Vagina (tissue), 2 donors: ENCODE measurements at regions not wholly inside any gene's neighbourhood (a gene's known extent, or its start where the extent isn't known, plus 50 kb on each side); places are given as distances from the start of the nearest gene placed in this dataset.

Experiments used
- DNase-seq, 2 donors: peaks; one replicate each; pipeline ENCODE4 v3.0.0-alpha.2; 2017; ENCODE audit errors: extremely low spot score in 2 of 2
- H3K27ac ChIP-seq: fragments of 200-600 bp; sonication (generic); one replicate; pipeline ENCODE4 v1.5.1; 2019
- H3K27me3 ChIP-seq: fragments of 200-600 bp; sonication (generic); one replicate; pipeline ENCODE4 v1.5.1; 2019
- H3K36me3 ChIP-seq, 2 donors: fragments of 200-600 bp; sonication (generic); one replicate each; pipeline ENCODE4 v1.5.1; 2017 to 2019
- H3K4me1 ChIP-seq: fragments of 200-600 bp; sonication (generic); one replicate; pipeline ENCODE4 v1.5.1; 2019
- H3K4me3 ChIP-seq, 2 donors: fragments of 200-600 bp; sonication (generic); 1 replicate in 1 of 2; 2 replicates in 1 of 2; pipeline ENCODE4 v1.5.1; 2016 to 2019
- H3K9me3 ChIP-seq: fragments of 200-600 bp; sonication (generic); one replicate; pipeline ENCODE4 v1.5.1; 2019
- CTCF ChIP-seq, 3 experiments: fragments of 450-650 bp in 2 of 3; fragments of 200-600 bp in 1 of 3; sonication (generic) in 1 of 3; IDR thresholded peaks; one replicate each; pipeline ENCODE4 v1.5.1; 2017 to 2019; ENCODE audit warnings: antibody characterized with exemption in 3 of 3, mild to moderate bottlenecking in 2 of 3, moderate library complexity in 2 of 3
- POLR2A ChIP-seq, 2 donors: fragments of 450-650 bp; IDR thresholded peaks; one replicate each; pipeline ENCODE4 v1.6.1; 2017; ENCODE audit warnings: antibody characterized with exemption in 2 of 2, mild to moderate bottlenecking in 2 of 2, moderate library complexity in 2 of 2
- POLR2AphosphoS5 ChIP-seq, 2 donors: sonication (generic); formaldehyde crosslinking; IDR thresholded peaks; one replicate each; pipeline ENCODE4 v1.9.0; 2017; ENCODE audit warnings: antibody characterized with exemption in 2 of 2, mild to moderate bottlenecking in 2 of 2, low read depth in 1 of 2; ENCODE audit not compliant: insufficient read depth in 1 of 2
- intact Hi-C: fragments of 100-400 bp; cut with DNase I; formaldehyde crosslinking; loops from one replicate; pipeline ENCODE4 v1.15.1; 2023

DNA sequence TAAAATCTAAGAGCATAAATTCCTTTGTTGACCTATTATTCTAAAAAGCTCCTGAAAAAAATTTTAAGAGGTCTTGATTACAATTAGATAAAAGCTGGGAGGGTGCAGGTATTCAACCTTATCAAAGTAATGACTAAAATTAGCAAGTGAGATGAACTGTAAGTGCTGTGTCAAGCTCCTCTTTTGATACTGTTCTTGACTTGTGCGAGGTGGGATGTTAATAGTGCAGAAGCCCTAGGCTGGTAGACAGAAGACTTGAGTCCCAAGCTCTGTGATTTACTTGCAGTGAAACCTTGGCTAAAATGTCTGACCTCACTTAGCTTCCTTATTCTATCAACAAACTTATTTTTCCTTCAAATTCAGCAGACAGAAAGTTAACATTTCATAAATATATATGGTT is 637.5 kb downstream of the DSC3 start:
- H3K4me3 ChIP-seq: no peak overlapping the region
- no peaks in the 10 kb centered on the region for H3K9me3 ChIP-seq
- no peaks in the 10 kb centered on the region for H3K27me3 ChIP-seq
- intact Hi-C loops: no loop called here
- H3K4me1 ChIP-seq: no peaks in the 10 kb centered on the region
- DNase-seq: no peak
- no peak for TF ChIP-seq POLR2A (IDR thresholded peaks at IDR 0.05)
- no peak for TF ChIP-seq POLR2AphosphoS5 (IDR thresholded peaks at IDR 0.05; ENCODE audit: insufficient read depth in 1 of 2, low read depth in 1 of 2)
- no peak for TF ChIP-seq CTCF (IDR thresholded peaks at IDR 0.05)
- H3K27ac ChIP-seq: no peak overlapping the region
- no peaks in the 10 kb centered on the region for H3K36me3 ChIP-seq

DNA sequence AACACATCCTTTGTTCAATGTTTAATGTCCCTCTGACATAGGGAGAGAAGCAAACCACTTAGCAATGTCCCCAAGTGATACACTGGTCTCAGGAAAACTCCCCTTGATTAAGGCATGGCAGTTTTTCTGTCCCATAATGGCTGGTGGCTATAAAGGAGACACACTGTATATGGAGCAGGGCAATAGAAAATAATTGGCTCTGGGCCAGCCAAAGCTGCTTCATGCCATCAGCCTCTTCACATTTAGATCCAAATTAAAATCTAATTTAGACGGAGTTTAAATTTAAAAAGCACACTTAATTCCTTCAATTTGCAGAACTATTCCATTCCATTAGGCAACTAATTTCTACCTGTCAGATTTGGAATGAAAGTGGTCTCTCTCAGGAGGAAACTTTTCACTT is 638.1 kb downstream of the DSC3 start:
- Histone ChIP-seq H3K27me3 (no peaks in the 10 kb centered on the region), H3K4me1 (no peaks in the 10 kb centered on the region), H3K27ac (no peak overlapping the region), H3K4me3 (no peak overlapping the region), H3K9me3 (no peaks in the 10 kb centered on the region), H3K36me3 (no peaks in the 10 kb centered on the region)
- intact Hi-C loops: no loop called here
- no peak for TF ChIP-seq CTCF (IDR thresholded peaks at IDR 0.05)
- TF ChIP-seq POLR2AphosphoS5 (IDR thresholded peaks at IDR 0.05; ENCODE audit: insufficient read depth in 1 of 2, low read depth in 1 of 2): no peak
- no peak for TF ChIP-seq POLR2A (IDR thresholded peaks at IDR 0.05)
- no peak for DNase-seq

DNA sequence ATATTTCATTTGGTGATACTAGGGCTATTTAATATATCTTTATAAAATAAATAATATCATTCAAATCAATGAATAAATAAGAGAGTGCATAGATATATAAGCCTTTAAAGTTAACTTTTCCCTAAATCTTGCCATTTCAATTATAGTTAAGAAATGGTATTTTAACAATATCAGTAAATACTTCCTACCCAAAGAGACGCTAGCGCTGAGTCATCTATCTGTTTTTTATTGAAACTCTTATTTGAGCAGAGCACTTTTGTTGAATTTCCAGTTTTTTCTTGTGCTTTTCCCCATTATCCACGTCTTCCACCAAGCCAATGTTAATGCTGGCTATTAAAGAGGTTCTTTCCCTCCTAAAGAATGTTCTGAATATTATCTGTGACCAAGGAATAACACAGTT is 639.3 kb downstream of the DSC3 start:
- no peaks in the 10 kb centered on the region for H3K9me3 ChIP-seq
- DNase-seq: no peak
- no peak overlapping the region for H3K4me3 ChIP-seq
- no peaks in the 10 kb centered on the region for H3K27me3 ChIP-seq
- intact Hi-C loops: no loop called here
- no peaks in the 10 kb centered on the region for H3K4me1 ChIP-seq
- H3K27ac ChIP-seq: no peak overlapping the region
- TF ChIP-seq CTCF (IDR thresholded peaks at IDR 0.05) (no peak), POLR2A (IDR thresholded peaks at IDR 0.05) (no peak), POLR2AphosphoS5 (IDR thresholded peaks at IDR 0.05; ENCODE audit: insufficient read depth in 1 of 2, low read depth in 1 of 2) (no peak)
- no peaks in the 10 kb centered on the region for H3K36me3 ChIP-seq

GRCh38 chr18:30387401-30387800 is 655.1 kb downstream of the DSC3 start:
- H3K9me3 ChIP-seq: no peaks in the 10 kb centered on the region
- no peaks in the 10 kb centered on the region for H3K36me3 ChIP-seq
- H3K4me1 ChIP-seq: no peaks in the 10 kb centered on the region
- TF ChIP-seq POLR2A (IDR thresholded peaks at IDR 0.05) (no peak), POLR2AphosphoS5 (IDR thresholded peaks at IDR 0.05; ENCODE audit: insufficient read depth in 1 of 2, low read depth in 1 of 2) (no peak), CTCF (IDR thresholded peaks at IDR 0.05) (no peak)
- H3K27me3 ChIP-seq: no peaks in the 10 kb centered on the region
- intact Hi-C loops: loop anchor here (10.0 kb wide), 1 partner anchor 63 kb away; no protein-coding TSS in a partner anchor
- H3K27ac ChIP-seq: no peak overlapping the region
- no peak overlapping the region for H3K4me3 ChIP-seq
- DNase-seq: no peak

- H3K4me3 ChIP-seq: no peak overlapping the region
- H3K27me3 ChIP-seq: no peaks in the 10 kb centered on the region
- no peaks in the 10 kb centered on the region for H3K9me3 ChIP-seq
- no peak for DNase-seq
- no peak overlapping the region for H3K27ac ChIP-seq
- intact Hi-C loops: loop anchor here (10.0 kb wide), 1 partner anchor 62 kb away; no protein-coding TSS in a partner anchor
- TF ChIP-seq POLR2AphosphoS5 (IDR thresholded peaks at IDR 0.05; ENCODE audit: insufficient read depth in 1 of 2, low read depth in 1 of 2): no peak
- TF ChIP-seq CTCF (IDR thresholded peaks at IDR 0.05): no peak
- TF ChIP-seq POLR2A (IDR thresholded peaks at IDR 0.05): no peak
- no peaks in the 10 kb centered on the region for H3K4me1 ChIP-seq
- H3K36me3 ChIP-seq: no peaks in the 10 kb centered on the region
Measured at GRCh38 chr18:30386624-30387023, 655.9 kb downstream of the DSC3 start.
